Activated naive CD4-positive, alpha-beta T cell treated with anti-CD3 and anti-CD28 coated beads for 36 hours (primary cell): ENCODE measurements at regions not wholly inside any gene's neighbourhood (a gene's known extent, or its start where the extent isn't known, plus 50 kb on each side); places are given as distances from the start of the nearest gene placed in this dataset.

Source experiments
- CTCF ChIA-PET: fragments of 350-600 bp; sonication (Branson Sonifier 250); formaldehyde crosslinking; loops from one replicate; lab custom pipeline; 2021; ENCODE audit warnings: antibody characterized with exemption; lab: Charles Lee
- DNase-seq: peaks from one replicate; pipeline ENCODE4 v3.0.0-alpha.2; 2020
- H3K27ac Mint-ChIP-seq: one replicate; pipeline ENCODE4 v1.8.0; 2021; ENCODE audit warnings: mild to moderate bottlenecking, mixed read lengths
- H3K27me3 Mint-ChIP-seq: one replicate; pipeline ENCODE4 v1.8.0; 2021; ENCODE audit warnings: low read depth, mixed read lengths
- H3K36me3 Mint-ChIP-seq: one replicate; pipeline ENCODE4 v1.8.0; 2021; ENCODE audit warnings: low read depth, mixed read lengths
- H3K4me1 Mint-ChIP-seq: one replicate; pipeline ENCODE4 v1.8.0; 2021; ENCODE audit warnings: low read depth, mixed read lengths
- H3K4me3 Mint-ChIP-seq: one replicate; pipeline ENCODE4 v1.8.0; 2021; ENCODE audit warnings: mild to moderate bottlenecking, moderate library complexity, mixed read lengths
- H3K9me3 Mint-ChIP-seq: one replicate; pipeline ENCODE4 v1.8.0; 2021; ENCODE audit warnings: mixed read lengths
- intact Hi-C: fragments of 100-400 bp; cut with micrococcal nuclease; formaldehyde crosslinking; loops from one replicate; pipeline ENCODE4 v1.15.1; 2023

DNA sequence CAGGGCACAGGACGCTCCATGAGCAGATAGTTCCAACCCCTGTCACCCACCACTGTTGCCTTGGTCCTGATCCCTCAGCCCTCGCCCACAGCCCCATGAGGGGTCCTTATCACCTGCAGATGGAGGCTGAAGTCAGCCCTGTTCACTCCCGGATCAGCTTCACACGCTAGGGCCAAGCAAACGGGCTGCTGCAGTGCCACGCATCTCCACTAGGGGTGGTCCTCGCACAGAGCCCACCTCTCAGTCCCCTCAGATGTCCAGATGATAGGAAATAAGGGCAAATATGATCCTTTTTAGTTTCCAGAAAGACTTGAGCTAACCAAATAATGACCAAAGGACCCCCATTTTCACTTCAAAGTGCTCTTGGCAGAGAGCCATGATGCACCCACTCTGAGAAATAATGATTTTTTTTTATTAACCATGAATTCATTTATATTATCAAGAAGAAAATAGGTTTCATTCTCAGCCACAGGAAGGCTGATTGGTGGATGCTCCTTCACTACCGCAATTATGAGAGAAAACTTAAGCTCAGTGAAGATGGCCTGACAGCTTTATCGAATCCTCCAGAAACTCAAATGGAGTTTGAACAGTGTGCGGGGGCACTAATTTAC, 71.9 kb upstream of the KLHL29 start:
- Mint-ChIP-seq H3K4me1 (no peaks in the 10 kb centered on the region), H3K36me3 (no peaks in the 10 kb centered on the region), H3K27me3 (peaks cover 6% of the 10 kb centered on the region), H3K4me3 (no peak overlapping the region), H3K9me3 (no peaks in the 10 kb centered on the region), H3K27ac (no peak overlapping the region)
- DNase-seq = peak; percentile 49
- intact Hi-C loops = no loop called here
- CTCF ChIA-PET = interaction anchor here (0.9 to 1.2 kb wide), 2 partner anchors 18 to 123 kb away, joined by 3 read pairs; no protein-coding TSS in a partner anchor

- H3K4me3 Mint-ChIP-seq = no peak overlapping the region
- peaks cover 8% of the 10 kb centered on the region for H3K27me3 Mint-ChIP-seq
- no peaks in the 10 kb centered on the region for H3K9me3 Mint-ChIP-seq
- DNase-seq = no peak
- intact Hi-C loops = no loop called here
- H3K4me1 Mint-ChIP-seq = no peaks in the 10 kb centered on the region
- no peak overlapping the region for H3K27ac Mint-ChIP-seq
- CTCF ChIA-PET = interaction anchor here (1.0 kb wide), 1 partner anchor 36 kb away, joined by 3 read pairs; no protein-coding TSS in a partner anchor
- H3K36me3 Mint-ChIP-seq = no peaks in the 10 kb centered on the region
These were observed 70.3 kb upstream of the KLHL29 start for GRCh38 chr2:23314687-23315086.

DNA sequence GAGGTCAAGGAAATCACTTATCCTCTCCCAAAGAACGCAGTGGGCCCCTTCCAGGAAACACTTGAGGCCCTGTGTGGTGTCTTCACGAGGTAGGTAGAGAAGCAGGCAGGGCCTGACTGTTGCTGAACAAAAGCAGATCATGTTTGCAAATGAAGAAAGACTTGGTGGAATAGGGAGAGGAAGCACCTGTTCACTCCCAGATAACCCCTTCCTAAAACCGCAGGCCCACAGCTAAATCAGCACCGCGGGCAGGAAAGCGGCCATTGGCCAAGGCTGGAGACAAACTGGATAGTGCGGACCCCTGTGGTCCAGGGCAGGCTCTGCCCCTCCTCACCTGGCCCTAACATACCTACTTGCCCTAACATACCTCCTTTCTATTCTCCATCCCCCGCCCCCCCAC, 64.9 kb upstream of the KLHL29 start:
- Mint-ChIP-seq H3K4me1 (no peaks in the 10 kb centered on the region), H3K27me3 (peaks cover 29% of the 10 kb centered on the region), H3K4me3 (no peak overlapping the region), H3K36me3 (no peaks in the 10 kb centered on the region), H3K9me3 (no peaks in the 10 kb centered on the region), H3K27ac (no peak overlapping the region)
- DNase-seq = no peak
- CTCF ChIA-PET = no interaction called here
- intact Hi-C loops = no loop called here

- intact Hi-C loops = no loop called here
- Mint-ChIP-seq H3K36me3 (no peaks in the 10 kb centered on the region), H3K27me3 (peaks cover 24% of the 10 kb centered on the region), H3K4me1 (no peaks in the 10 kb centered on the region), H3K9me3 (no peaks in the 10 kb centered on the region), H3K4me3 (no peak overlapping the region), H3K27ac (no peak overlapping the region)
- CTCF ChIA-PET = no interaction called here
- no peak for DNase-seq
These were observed 63.2 kb upstream of the KLHL29 start for GRCh38 chr2:23321751-23322150.

- DNase-seq = no peak
- no peak overlapping the region for H3K27ac Mint-ChIP-seq
- H3K27me3 Mint-ChIP-seq = peaks cover 25% of the 10 kb centered on the region
- H3K9me3 Mint-ChIP-seq = no peaks in the 10 kb centered on the region
- H3K36me3 Mint-ChIP-seq = no peaks in the 10 kb centered on the region
- no peak overlapping the region for H3K4me3 Mint-ChIP-seq
- H3K4me1 Mint-ChIP-seq = no peaks in the 10 kb centered on the region
- CTCF ChIA-PET = no interaction called here
- intact Hi-C loops = no loop called here
These were observed 62.3 kb upstream of the KLHL29 start for GRCh38 chr2:23322567-23323197.

DNA sequence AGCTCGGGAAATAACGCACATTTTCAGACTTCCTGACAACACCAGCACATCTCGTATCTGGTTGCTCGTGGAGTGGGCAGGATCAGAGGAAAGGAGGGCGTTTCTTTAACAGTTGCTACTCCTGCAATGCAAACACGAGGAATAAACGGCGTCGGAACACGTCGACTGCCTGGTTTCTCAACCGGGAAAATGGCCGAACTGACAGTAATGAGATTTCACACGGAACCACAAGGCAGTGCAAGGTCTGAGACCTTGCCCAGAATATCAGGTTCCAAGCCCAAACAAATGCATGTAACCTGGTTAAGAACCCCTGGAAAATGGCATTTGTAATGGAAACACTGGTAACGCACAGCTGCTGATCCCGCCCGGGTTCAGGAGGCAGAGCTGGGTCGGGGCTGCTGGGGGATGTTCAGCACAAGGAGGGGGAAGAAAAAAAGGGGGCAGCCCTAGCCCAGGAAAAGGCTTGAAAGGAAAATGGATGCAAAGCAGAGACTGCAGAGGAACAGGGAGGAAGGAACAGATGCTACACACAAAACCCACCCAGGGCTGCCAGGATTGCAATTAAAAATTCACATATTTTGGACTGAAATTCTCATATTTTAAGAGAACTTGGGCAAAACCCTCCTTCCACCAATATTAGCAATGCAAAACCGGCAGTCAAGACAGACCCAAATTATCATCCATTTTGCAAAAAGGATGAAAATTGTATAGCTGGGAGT, 61.6 kb upstream of the KLHL29 start:
- Mint-ChIP-seq H3K4me1 (no peaks in the 10 kb centered on the region), H3K27me3 (peaks cover 25% of the 10 kb centered on the region), H3K4me3 (no peak overlapping the region), H3K9me3 (no peaks in the 10 kb centered on the region), H3K27ac (no peak overlapping the region), H3K36me3 (no peaks in the 10 kb centered on the region)
- DNase-seq = no peak
- CTCF ChIA-PET = no interaction called here
- intact Hi-C loops = no loop called here

GRCh38 chr2:23323917-23324680, 60.9 kb upstream of the KLHL29 start:
- intact Hi-C loops = no loop called here
- DNase-seq = no peak
- CTCF ChIA-PET = no interaction called here
- no peak overlapping the region for H3K27ac Mint-ChIP-seq
- H3K27me3 Mint-ChIP-seq = peaks cover 29% of the 10 kb centered on the region
- H3K36me3 Mint-ChIP-seq = no peaks in the 10 kb centered on the region
- H3K4me3 Mint-ChIP-seq = no peak overlapping the region
- H3K4me1 Mint-ChIP-seq = no peaks in the 10 kb centered on the region
- no peaks in the 10 kb centered on the region for H3K9me3 Mint-ChIP-seq

DNA sequence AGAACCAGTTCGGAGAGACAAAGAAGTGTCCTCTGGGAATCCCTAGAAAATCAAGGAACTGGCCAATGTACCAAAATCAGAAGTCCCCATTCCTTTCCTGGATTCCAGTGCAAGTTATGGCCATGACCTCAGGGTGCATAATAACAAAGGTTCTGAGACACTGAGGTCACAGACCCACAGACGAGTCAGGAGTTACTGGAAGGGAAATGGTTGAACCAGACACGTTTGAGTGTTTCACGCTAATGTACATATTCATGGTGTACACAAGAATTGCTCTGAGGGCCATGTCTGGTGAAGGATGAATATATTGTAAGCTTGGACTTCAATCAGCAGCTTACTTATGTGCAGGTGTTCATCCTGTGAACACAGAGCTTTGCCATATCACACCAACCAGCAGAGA, 58.6 kb upstream of the KLHL29 start:
- no peak for DNase-seq
- Mint-ChIP-seq H3K9me3 (no peaks in the 10 kb centered on the region), H3K4me1 (no peaks in the 10 kb centered on the region), H3K4me3 (no peak overlapping the region), H3K27me3 (peaks cover 21% of the 10 kb centered on the region), H3K27ac (no peak overlapping the region), H3K36me3 (no peaks in the 10 kb centered on the region)
- CTCF ChIA-PET = no interaction called here
- intact Hi-C loops = no loop called here

- H3K36me3 Mint-ChIP-seq = no peaks in the 10 kb centered on the region
- peaks cover 13% of the 10 kb centered on the region for H3K27me3 Mint-ChIP-seq
- H3K4me1 Mint-ChIP-seq = no peaks in the 10 kb centered on the region
- CTCF ChIA-PET = no interaction called here
- DNase-seq = no peak
- no peak overlapping the region for H3K27ac Mint-ChIP-seq
- intact Hi-C loops = no loop called here
- no peak overlapping the region for H3K4me3 Mint-ChIP-seq
- H3K9me3 Mint-ChIP-seq = no peaks in the 10 kb centered on the region
These were observed 57.6 kb upstream of the KLHL29 start for GRCh38 chr2:23327416-23327815.

GRCh38 chr2:23327887-23328286, 57.1 kb upstream of the KLHL29 start:
- intact Hi-C loops = no loop called here
- Mint-ChIP-seq H3K4me3 (no peak overlapping the region), H3K4me1 (no peaks in the 10 kb centered on the region), H3K36me3 (no peaks in the 10 kb centered on the region), H3K27ac (no peak overlapping the region), H3K9me3 (no peaks in the 10 kb centered on the region), H3K27me3 (peaks cover 11% of the 10 kb centered on the region)
- DNase-seq = no peak
- CTCF ChIA-PET = no interaction called here

- Mint-ChIP-seq H3K27me3 (peaks cover 8% of the 10 kb centered on the region), H3K4me3 (no peak overlapping the region), H3K27ac (no peak overlapping the region), H3K9me3 (no peaks in the 10 kb centered on the region), H3K4me1 (no peaks in the 10 kb centered on the region), H3K36me3 (no peaks in the 10 kb centered on the region)
- CTCF ChIA-PET = interaction anchor here (0.8 kb wide), 1 partner anchor 20 kb away, joined by 3 read pairs; no protein-coding TSS in a partner anchor
- peak; percentile 20 for DNase-seq
- intact Hi-C loops = no loop called here
These were observed 54.8 kb upstream of the KLHL29 start for GRCh38 chr2:23330214-23330613.
